HUES48 (cell line): ENCODE measurements at regions not wholly inside any gene's neighbourhood (a gene's known extent, or its start where the extent isn't known, plus 50 kb on each side); places are given as distances from the start of the nearest gene placed in this dataset.

ENCODE experiments used
- H3K27ac ChIP-seq: one replicate; pipeline ENCODE4 v1.7.0; 2013; ENCODE audit warnings: low read depth, low read length, inconsistent platforms
- H3K27me3 ChIP-seq: 2 replicates; pipeline ENCODE4 v1.6.1; 2013; ENCODE audit warnings: mild to moderate bottlenecking, low read length; ENCODE audit not compliant: control insufficient read depth, insufficient read depth
- H3K36me3 ChIP-seq: 2 replicates; pipeline ENCODE4 v1.6.1; 2013; ENCODE audit warnings: low read length; ENCODE audit not compliant: control insufficient read depth, insufficient read depth
- H3K4me1 ChIP-seq: 2 replicates; pipeline ENCODE4 v1.6.1; 2013; ENCODE audit warnings: mild to moderate bottlenecking, low read length; ENCODE audit not compliant: control insufficient read depth, insufficient read depth
- H3K4me3 ChIP-seq: 2 replicates; pipeline ENCODE4 v1.5.1; 2013; ENCODE audit warnings: mild to moderate bottlenecking, low read depth, low read length
- H3K9ac ChIP-seq: 2 replicates; pipeline ENCODE4 v1.6.1; 2013; ENCODE audit warnings: mild to moderate bottlenecking, low read depth, low read length, moderate library complexity
- H3K9me3 ChIP-seq: 2 replicates; pipeline ENCODE4 v1.6.1; 2013; ENCODE audit warnings: low read length; ENCODE audit not compliant: control insufficient read depth, insufficient read depth

DNA sequence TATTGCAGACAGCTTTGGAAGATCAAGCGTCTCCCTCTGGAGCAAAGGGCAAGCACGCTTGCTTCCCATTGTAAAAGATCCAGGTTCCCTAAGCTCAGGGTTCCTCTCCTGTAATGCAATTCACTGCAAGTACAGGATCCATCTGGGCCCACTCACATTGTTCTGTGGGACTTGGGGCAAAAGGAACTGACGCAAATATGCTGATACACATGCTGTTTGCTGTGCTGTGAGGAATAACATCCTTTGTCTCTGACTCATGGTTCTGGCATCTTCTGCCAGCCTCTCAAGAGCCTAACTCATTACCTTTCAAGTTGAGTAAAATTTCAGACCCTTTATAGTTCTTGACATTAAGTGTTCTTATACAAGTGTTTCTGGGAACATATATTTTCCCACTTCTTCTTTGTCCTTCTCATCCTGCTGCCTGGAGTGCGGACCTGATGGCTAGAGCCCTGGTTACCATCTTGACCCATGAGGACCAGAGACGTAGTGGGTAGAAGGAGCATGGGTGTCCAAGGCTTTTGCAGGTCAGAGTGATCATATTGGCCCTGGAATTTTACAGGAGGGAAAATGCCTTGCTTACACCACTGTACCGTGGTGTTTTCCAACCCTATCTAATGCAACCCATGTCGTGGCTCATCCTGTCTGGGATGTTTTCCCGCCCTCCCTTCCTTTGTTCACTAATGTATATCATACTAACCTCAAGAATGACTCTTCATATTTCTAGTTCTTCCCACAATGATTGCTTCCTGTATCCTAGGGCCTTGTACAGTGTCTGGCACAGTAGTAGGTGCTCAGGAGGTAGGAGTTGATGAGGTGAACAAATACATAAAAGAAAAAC lies 145.7 kb upstream of the GLI2 start:
- H3K4me1 ChIP-seq = peaks cover 50% of the 10 kb centered on the region
- H3K9me3 ChIP-seq = no peaks in the 10 kb centered on the region
- H3K9ac ChIP-seq = no peak overlapping the region
- H3K4me3 ChIP-seq = no peak overlapping the region
- no peaks in the 10 kb centered on the region for H3K36me3 ChIP-seq
- H3K27me3 ChIP-seq = peaks cover 58% of the 10 kb centered on the region
- no peak overlapping the region for H3K27ac ChIP-seq

GRCh38 chr2:120590841-120591240 lies 144.8 kb upstream of the GLI2 start:
- peaks cover 44% of the 10 kb centered on the region for H3K4me1 ChIP-seq
- H3K4me3 ChIP-seq = no peak overlapping the region
- no peaks in the 10 kb centered on the region for H3K36me3 ChIP-seq
- H3K27me3 ChIP-seq = peaks cover 60% of the 10 kb centered on the region
- no peak overlapping the region for H3K27ac ChIP-seq
- no peak overlapping the region for H3K9ac ChIP-seq
- H3K9me3 ChIP-seq = no peaks in the 10 kb centered on the region

DNA sequence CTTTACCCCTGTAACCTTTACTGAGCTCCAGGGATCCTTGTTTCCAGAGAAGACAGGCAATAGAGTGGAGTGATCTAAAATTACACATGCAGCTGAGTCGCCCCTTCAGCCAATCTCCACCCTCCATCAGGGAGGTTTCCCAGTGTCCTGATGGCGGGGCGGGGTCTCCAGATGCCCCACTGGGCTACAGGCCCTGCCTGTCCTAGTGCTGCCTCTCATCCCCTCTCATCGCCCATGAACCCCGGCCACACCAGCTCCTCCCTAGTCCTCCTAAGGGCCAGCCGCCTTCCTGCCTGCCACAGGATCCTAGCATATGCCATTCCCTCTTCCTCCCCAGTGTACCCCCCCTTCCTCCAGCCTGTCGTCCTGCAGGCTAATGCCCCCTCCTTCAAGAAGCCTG lies 144.1 kb upstream of the GLI2 start:
- Histone ChIP-seq H3K27me3 (peaks cover 53% of the 10 kb centered on the region), H3K9me3 (no peaks in the 10 kb centered on the region), H3K9ac (no peak overlapping the region), H3K27ac (no peak overlapping the region), H3K4me3 (no peak overlapping the region), H3K4me1 (peaks cover 41% of the 10 kb centered on the region), H3K36me3 (no peaks in the 10 kb centered on the region)

DNA sequence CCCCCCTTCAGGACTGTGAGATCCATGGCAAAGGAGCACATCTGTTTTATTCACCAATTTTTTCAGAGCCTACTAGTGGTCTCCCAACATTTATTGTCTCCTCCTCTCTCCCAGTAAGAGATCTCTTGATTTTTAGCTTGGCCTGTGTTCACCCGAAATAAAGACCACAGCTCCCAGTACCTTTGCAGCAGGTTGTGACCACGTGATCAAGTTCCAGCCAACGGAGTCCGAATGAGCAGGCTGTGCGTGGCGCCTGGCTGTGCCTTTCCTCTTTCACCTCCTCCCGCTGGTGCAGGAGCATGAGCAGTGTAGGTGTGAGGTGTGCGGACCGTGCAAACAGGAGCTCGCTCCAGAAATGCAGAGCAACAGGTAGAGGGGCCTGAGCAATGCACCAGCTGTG lies 143.6 kb upstream of the GLI2 start:
- Histone ChIP-seq H3K27ac (no peak overlapping the region), H3K4me3 (no peak overlapping the region), H3K27me3 (peaks cover 47% of the 10 kb centered on the region), H3K36me3 (no peaks in the 10 kb centered on the region), H3K9me3 (no peaks in the 10 kb centered on the region), H3K4me1 (peaks cover 37% of the 10 kb centered on the region), H3K9ac (no peak overlapping the region)

DNA sequence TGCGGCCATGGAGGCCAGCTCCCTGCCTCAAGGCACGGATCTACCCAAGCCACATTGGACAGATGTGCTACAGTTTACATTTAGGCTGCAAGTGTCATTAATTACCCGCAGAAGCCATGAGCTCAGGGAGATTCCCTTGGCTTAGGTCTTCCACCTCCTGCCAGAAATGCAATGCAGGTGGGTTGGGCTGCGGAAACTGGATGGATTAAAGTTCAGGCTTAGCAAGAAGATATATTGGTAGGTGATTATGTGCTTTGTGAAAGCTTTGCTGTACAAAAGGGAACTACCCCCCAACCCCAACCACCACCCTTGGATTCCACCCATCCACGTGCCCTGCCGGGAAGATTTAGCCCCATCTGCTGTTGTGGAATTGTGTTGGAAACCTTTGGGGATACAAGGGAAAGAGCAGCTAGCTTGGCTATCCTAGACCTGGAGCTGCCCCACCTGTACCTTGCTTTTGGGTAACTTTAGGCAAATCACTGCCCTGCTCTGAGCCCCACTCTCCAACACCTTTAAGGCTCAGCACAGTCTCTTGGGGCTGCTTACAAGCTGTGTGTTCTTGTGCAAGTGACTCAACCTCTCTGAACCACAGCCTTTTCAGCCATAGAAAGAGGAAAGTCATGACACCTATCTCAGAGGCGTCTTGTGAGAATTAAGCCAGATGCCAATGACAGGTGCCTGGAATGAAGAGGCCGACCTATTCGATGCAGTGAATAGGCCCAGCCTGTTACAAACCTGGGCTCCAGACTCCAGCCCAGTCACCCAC lies 141.6 kb upstream of the GLI2 start:
- no peaks in the 10 kb centered on the region for H3K36me3 ChIP-seq
- H3K4me3 ChIP-seq = no peak overlapping the region
- no peaks in the 10 kb centered on the region for H3K9me3 ChIP-seq
- H3K4me1 ChIP-seq = peaks cover 23% of the 10 kb centered on the region
- H3K27ac ChIP-seq = no peak overlapping the region
- H3K9ac ChIP-seq = no peak overlapping the region
- H3K27me3 ChIP-seq = peaks cover 32% of the 10 kb centered on the region

- peaks cover 16% of the 10 kb centered on the region for H3K4me1 ChIP-seq
- H3K9me3 ChIP-seq = no peaks in the 10 kb centered on the region
- H3K36me3 ChIP-seq = no peaks in the 10 kb centered on the region
- no peak overlapping the region for H3K4me3 ChIP-seq
- H3K27me3 ChIP-seq = peaks cover 23% of the 10 kb centered on the region
- H3K9ac ChIP-seq = no peak overlapping the region
- no peak overlapping the region for H3K27ac ChIP-seq
Observed at GRCh38 chr2:120594856-120595685, 140.6 kb upstream of the GLI2 start.

DNA sequence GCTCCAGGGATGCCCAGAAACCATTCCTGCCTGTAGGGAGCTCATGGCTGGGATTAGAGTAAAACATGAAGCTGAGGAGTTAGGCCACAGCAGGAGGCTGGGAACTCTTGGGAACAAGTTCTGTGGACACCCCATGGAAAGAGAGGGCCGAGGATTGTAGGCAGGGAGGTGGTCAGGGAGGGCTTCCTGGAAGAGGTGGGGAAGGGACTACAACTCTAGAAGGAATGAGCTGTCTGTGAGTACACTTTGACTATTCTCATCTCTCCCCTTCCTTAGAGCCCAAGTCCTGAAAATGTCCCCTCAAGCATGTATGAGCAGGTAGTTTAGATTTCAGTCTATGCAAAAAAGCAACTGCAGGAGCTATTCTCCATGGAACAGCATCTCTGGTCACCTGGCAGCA lies 139.9 kb upstream of the GLI2 start:
- H3K36me3 ChIP-seq = no peaks in the 10 kb centered on the region
- H3K27ac ChIP-seq = no peak overlapping the region
- no peak overlapping the region for H3K4me3 ChIP-seq
- no peaks in the 10 kb centered on the region for H3K9me3 ChIP-seq
- H3K27me3 ChIP-seq = peaks cover 16% of the 10 kb centered on the region
- H3K4me1 ChIP-seq = peaks cover 15% of the 10 kb centered on the region
- H3K9ac ChIP-seq = no peak overlapping the region

DNA sequence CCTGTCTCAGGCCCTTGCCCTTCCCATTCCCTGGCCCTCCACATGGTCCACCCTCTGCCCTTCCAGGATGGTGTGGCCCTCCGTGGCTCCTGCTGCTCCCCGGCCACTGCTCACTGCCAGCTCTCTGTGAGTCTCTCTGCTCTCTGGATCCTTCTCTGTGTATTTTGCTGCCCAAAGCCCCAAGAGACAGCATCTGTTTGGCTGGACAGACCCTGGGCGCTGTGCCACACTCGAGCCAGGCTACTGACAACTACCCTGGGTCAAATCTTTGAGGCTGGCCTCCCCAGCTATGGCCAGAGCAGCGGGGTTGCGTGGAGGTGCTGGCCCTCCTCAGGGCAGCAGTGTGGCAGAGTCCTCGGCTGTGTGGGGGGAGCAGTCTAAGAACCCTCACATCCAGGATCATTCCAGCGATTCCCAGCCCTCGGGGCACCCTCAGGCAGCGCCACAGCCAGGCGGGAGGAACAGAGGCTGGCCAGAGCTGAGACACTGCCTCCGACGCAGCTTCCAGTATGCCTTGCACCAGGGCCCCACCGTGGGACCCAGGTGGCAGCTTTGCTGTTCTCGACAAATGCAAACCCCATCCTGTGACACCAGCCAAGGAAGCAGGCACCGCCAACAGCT lies 139.4 kb upstream of the GLI2 start:
- Histone ChIP-seq H3K9ac (no peak overlapping the region), H3K27me3 (peaks cover 12% of the 10 kb centered on the region; the same call in 1 of the 2 replicates), H3K36me3 (no peaks in the 10 kb centered on the region), H3K27ac (no peak overlapping the region), H3K9me3 (no peaks in the 10 kb centered on the region), H3K4me3 (no peak overlapping the region), H3K4me1 (peaks cover 15% of the 10 kb centered on the region)

- H3K9ac ChIP-seq = no peak overlapping the region
- peaks cover 15% of the 10 kb centered on the region for H3K4me1 ChIP-seq
- no peaks in the 10 kb centered on the region for H3K36me3 ChIP-seq
- peaks cover 11% of the 10 kb centered on the region; the same call in 1 of the 2 replicates for H3K27me3 ChIP-seq
- H3K27ac ChIP-seq = no peak overlapping the region
- H3K9me3 ChIP-seq = no peaks in the 10 kb centered on the region
- no peak overlapping the region for H3K4me3 ChIP-seq
Observed at GRCh38 chr2:120596990-120597594, 138.6 kb upstream of the GLI2 start.

DNA sequence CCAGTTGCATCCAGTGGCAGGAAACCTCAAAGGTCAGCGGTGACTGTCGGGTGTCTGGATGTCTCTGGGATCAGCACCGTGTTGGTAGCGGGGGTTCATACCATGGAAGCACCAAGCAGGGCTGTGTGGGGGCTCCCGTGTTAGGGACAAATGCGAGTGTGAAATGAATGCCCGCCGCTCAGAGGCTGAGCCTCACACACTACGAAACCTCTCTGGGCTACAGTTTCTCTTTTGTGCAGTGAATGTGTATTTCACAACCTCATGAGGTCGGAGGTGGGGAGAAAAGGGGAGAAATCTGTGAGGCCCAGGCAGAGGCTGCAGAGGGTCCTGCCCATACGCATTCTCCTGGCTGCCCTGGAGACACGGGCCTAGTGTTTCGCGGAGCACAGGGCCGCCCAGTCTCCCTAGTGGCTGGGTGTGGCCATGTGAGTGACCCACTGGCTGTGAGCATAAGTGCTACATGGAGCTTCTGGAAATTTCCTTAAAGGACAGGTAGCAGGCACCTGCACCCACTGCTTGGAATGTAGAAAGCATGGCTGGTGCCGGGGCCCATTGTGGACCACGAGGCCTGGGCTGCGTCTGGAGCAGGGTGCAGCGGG lies 138.0 kb upstream of the GLI2 start:
- Histone ChIP-seq H3K4me3 (no peak overlapping the region), H3K36me3 (no peaks in the 10 kb centered on the region), H3K9me3 (no peaks in the 10 kb centered on the region), H3K4me1 (peaks cover 15% of the 10 kb centered on the region), H3K27me3 (peaks cover 6% of the 10 kb centered on the region; the same call in 1 of the 2 replicates), H3K27ac (no peak overlapping the region), H3K9ac (no peak overlapping the region)
